Testis (tissue), 2 donors: ENCODE measurements at regions not wholly inside any gene's neighbourhood (a gene's known extent, or its start where the extent isn't known, plus 50 kb on each side); places are given as distances from the start of the nearest gene placed in this dataset.

ENCODE experiments used
- DNase-seq: peaks from one replicate; pipeline ENCODE4 v3.0.0-alpha.2; 2019
- H3K27ac ChIP-seq, 2 donors: fragments of 200-600 bp; sonication (generic); one replicate each; pipeline ENCODE4 v1.5.1; 2019
- H3K27me3 ChIP-seq: fragments of 200-600 bp; sonication (generic); one replicate; pipeline ENCODE4 v1.5.1; 2019
- H3K36me3 ChIP-seq: fragments of 200-600 bp; sonication (generic); one replicate; pipeline ENCODE4 v1.5.1; 2017; ENCODE audit warnings: low read depth; ENCODE audit errors: missing control alignments
- H3K4me1 ChIP-seq: fragments of 200-600 bp; sonication (generic); one replicate; pipeline ENCODE4 v1.5.1; 2019
- H3K4me3 ChIP-seq, 2 donors: fragments of 200-600 bp; sonication (generic); one replicate each; pipeline ENCODE4 v1.5.1; 2017 to 2019
- H3K9me3 ChIP-seq: fragments of 200-600 bp; sonication (generic); one replicate; pipeline ENCODE4 v1.5.1; 2017
- POLR2A ChIP-seq: fragments of 450-650 bp; IDR thresholded peaks from one replicate; pipeline ENCODE4 v1.6.1; 2017; ENCODE audit warnings: antibody characterized with exemption, mild to moderate bottlenecking, moderate library complexity
- WGBS, 2 donors: methylation state at CpG; one replicate each; pipeline ENCODE4 v1.1.5; 2018; 5-methylcytosine and 5-hydroxymethylcytosine counted together
- intact Hi-C: fragments of 100-400 bp; cut with DNase I; formaldehyde crosslinking; loops from one replicate; pipeline ENCODE4 v1.15.1; 2023; ENCODE audit warnings: low total_unique reads
- TF ChIP-seq, protein P1 (sequence below), 3 experiments: fragments of 450-650 bp in 2 of 3; fragments of 200-600 bp in 1 of 3; sonication (generic) in 1 of 3; IDR thresholded peaks; one replicate each; pipeline ENCODE4 v1.5.1; 2016 to 2019; ENCODE audit warnings: antibody characterized with exemption in 3 of 3, mild to moderate bottlenecking in 2 of 3, moderate library complexity in 1 of 3

DNA sequence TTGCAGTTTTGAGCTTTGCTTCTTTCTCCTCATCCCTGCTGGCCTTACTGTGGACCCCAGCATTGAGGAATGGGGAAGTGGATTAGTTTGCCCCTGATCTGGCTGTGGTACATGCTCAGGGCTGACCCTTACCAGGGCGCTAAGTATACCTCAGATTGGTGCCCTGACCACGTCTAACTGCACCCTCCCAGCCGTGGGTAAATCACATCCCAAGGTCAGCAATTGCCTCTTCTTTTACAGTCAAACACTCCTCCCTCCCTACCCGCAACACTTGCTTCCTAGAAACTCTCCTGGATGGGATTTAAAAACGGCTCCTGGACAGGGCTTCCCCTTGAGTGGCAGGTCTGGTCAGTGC, 437.9 kb downstream of the NR2F2 start:
- Histone ChIP-seq H3K4me1 (no peaks in the 10 kb centered on the region), H3K27ac (no peak overlapping the region), H3K36me3 (no peaks in the 10 kb centered on the region), H3K4me3 (no peak overlapping the region), H3K27me3 (no peaks in the 10 kb centered on the region), H3K9me3 (no peaks in the 10 kb centered on the region)
- DNase-seq: no peak
- intact Hi-C loops: no loop called here
- TF ChIP-seq, protein P1, sequence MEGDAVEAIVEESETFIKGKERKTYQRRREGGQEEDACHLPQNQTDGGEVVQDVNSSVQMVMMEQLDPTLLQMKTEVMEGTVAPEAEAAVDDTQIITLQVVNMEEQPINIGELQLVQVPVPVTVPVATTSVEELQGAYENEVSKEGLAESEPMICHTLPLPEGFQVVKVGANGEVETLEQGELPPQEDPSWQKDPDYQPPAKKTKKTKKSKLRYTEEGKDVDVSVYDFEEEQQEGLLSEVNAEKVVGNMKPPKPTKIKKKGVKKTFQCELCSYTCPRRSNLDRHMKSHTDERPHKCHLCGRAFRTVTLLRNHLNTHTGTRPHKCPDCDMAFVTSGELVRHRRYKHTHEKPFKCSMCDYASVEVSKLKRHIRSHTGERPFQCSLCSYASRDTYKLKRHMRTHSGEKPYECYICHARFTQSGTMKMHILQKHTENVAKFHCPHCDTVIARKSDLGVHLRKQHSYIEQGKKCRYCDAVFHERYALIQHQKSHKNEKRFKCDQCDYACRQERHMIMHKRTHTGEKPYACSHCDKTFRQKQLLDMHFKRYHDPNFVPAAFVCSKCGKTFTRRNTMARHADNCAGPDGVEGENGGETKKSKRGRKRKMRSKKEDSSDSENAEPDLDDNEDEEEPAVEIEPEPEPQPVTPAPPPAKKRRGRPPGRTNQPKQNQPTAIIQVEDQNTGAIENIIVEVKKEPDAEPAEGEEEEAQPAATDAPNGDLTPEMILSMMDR (IDR thresholded peaks at IDR 0.05): no peak
- whole genome bisulfite sequencing, 2 donors: 49 to 59% methylated on average over 4 to 5 of the region's 5 CpGs

DNA sequence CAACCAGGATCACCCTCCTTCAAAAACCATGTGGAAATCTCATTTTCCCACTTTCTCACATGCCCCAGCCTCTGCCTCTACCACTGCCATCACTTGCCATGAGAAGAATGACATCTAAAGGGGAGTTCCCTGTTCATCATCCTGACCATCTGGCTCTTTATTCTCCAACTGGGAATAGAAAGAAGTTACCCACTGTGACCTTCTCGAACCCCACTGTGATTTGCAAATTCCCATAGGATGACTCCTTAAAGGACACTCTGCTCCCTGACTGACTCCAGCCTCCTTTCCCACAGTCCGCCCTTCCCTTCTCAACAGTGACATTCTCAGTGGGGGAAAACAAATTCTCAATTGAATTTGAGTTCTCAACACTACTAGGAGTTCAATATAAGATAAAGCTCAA, 440.5 kb downstream of the NR2F2 start:
- no peaks in the 10 kb centered on the region for H3K36me3 ChIP-seq
- TF ChIP-seq, protein P1 (IDR thresholded peaks at IDR 0.05): no peak
- no peak for TF ChIP-seq POLR2A
- H3K4me1 ChIP-seq: no peaks in the 10 kb centered on the region
- no peak overlapping the region for H3K27ac ChIP-seq
- no peaks in the 10 kb centered on the region for H3K9me3 ChIP-seq
- 77 to 88% methylated on average over 2 of the region's 2 CpGs for WGBS, 2 donors
- H3K4me3 ChIP-seq: no peak overlapping the region
- no peak for DNase-seq
- intact Hi-C loops: no loop called here
- H3K27me3 ChIP-seq: no peaks in the 10 kb centered on the region

DNA sequence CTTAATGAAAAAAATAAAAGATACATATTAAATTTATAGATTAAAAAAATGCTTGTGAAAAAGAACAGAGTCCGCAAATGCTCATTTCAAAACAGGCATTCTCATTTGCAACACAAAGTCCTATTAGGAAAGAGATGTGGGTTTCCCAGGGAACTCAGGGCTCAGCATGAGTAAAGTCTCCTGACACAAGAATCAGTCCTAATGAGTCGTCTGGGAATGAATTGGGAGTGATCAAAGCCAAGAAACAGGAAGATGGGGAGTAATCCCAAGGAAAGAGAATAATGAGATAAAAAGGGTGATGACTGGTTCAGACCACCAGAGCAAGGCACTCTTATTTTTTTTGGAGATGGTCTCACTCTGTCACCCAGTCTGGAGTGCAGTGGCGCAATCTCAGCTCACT, 443.7 kb downstream of the NR2F2 start:
- no peak overlapping the region for H3K27ac ChIP-seq
- no peaks in the 10 kb centered on the region for H3K27me3 ChIP-seq
- DNase-seq: no peak
- no peak overlapping the region for H3K4me3 ChIP-seq
- WGBS, 2 donors: 72 to 78% methylated on average over 3 of the region's 3 CpGs
- H3K36me3 ChIP-seq: no peaks in the 10 kb centered on the region
- intact Hi-C loops: no loop called here
- TF ChIP-seq, protein P1 (IDR thresholded peaks at IDR 0.05): no peak
- TF ChIP-seq POLR2A: no peak
- H3K9me3 ChIP-seq: no peaks in the 10 kb centered on the region
- H3K4me1 ChIP-seq: no peaks in the 10 kb centered on the region

DNA sequence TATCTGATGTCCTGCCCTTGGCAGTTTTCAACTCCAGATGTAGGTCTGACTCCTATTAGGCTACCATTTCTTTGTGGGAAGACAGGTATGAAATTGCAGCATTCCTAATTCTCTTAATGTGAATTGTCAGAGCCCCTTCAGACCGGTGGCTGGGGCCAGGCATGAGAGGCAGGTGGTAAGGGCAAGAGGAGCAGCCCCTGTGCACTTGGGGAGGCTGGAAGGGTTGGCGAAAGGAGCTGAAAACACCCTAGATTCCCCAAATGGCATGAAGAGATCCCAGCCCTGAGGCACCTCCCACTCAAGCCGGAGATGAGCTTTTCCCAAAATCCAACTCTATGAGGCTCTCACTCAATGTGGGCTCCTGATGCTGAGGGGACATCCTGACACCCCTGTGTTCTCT, 453.2 kb downstream of the NR2F2 start:
- WGBS, 2 donors: 90 to 96% methylated on average over 3 of the region's 3 CpGs
- H3K4me3 ChIP-seq: no peak overlapping the region
- H3K27ac ChIP-seq: peak overlapping the region in 1 of 2 donors; percentile 16
- DNase-seq: no peak
- TF ChIP-seq, protein P1 (IDR thresholded peaks at IDR 0.05): no peak
- TF ChIP-seq POLR2A: no peak
- no peaks in the 10 kb centered on the region for H3K9me3 ChIP-seq
- no peaks in the 10 kb centered on the region for H3K27me3 ChIP-seq
- H3K36me3 ChIP-seq: no peaks in the 10 kb centered on the region
- H3K4me1 ChIP-seq: no peaks in the 10 kb centered on the region
- intact Hi-C loops: no loop called here

DNA sequence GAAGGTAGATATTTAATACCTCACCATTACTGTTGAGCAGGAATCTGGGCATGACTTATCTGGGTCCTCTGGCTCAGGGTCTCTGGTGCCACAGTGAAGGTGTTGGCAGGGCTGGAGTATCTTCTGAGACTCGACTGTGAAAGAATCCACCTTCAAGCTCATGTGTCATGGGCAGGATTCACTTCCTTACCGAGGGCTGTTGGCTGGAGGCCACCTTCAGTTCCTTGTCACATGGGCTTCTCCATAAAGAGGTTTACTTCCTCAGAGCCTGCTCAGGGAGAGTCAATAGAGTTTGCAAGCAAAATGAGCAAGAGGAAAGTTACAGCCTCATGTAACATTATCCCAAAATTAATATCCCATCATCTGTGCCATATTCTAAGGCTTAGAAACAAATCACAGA, 459.5 kb downstream of the NR2F2 start:
- H3K4me1 ChIP-seq: no peaks in the 10 kb centered on the region
- TF ChIP-seq, protein P1 (IDR thresholded peaks at IDR 0.05): no peak
- no peak for TF ChIP-seq POLR2A
- no peaks in the 10 kb centered on the region for H3K9me3 ChIP-seq
- no peak for DNase-seq
- no peaks in the 10 kb centered on the region for H3K36me3 ChIP-seq
- no peaks in the 10 kb centered on the region for H3K27me3 ChIP-seq
- WGBS, 2 donors: 35 to 67% methylated on average over 2 of the region's 2 CpGs
- no peak overlapping the region for H3K4me3 ChIP-seq
- intact Hi-C loops: no loop called here
- no peak overlapping the region for H3K27ac ChIP-seq
